ENCODE measurements at regions not wholly inside any gene's neighbourhood (a gene's known extent, or its start where the extent isn't known, plus 50 kb on each side); places are given as distances from the start of the nearest gene placed in this dataset.
"Not testable (repeated sequence)": the region's sequence is repeated elsewhere in the genome, so short reads cannot be mapped to it uniquely, and the experiment has no call there.

GRCh38 chr11:134739136-134739535 is 327.1 kb upstream of the B3GAT1 start:
- no peak for DNase-seq

- no peak for DNase-seq
Measured at GRCh38 chr11:134738581-134738980, 326.5 kb upstream of the B3GAT1 start.

GRCh38 chr11:134737563-134738510 is 325.8 kb upstream of the B3GAT1 start:
- no peak for DNase-seq

GRCh38 chr11:134736251-134736947 is 324.4 kb upstream of the B3GAT1 start:
- no peak for DNase-seq

GRCh38 chr11:134734894-134735293 is 322.9 kb upstream of the B3GAT1 start:
- no peak for DNase-seq

GRCh38 chr11:134734141-134734845 is 322.3 kb upstream of the B3GAT1 start:
- DNase-seq = no peak

GRCh38 chr11:134733646-134734045 is 321.6 kb upstream of the B3GAT1 start:
- no peak for DNase-seq

GRCh38 chr11:134731213-134731961 is 319.3 kb upstream of the B3GAT1 start:
- DNase-seq = no peak

- DNase-seq = no peak
Measured at GRCh38 chr11:134730561-134731212, 318.6 kb upstream of the B3GAT1 start.

- DNase-seq = no peak
Measured at GRCh38 chr11:134730101-134730500, 318.1 kb upstream of the B3GAT1 start.

- no peak for DNase-seq
Measured at GRCh38 chr11:134728186-134728585, 316.1 kb upstream of the B3GAT1 start.

- DNase-seq = no peak
Measured at GRCh38 chr11:134727636-134728035, 315.6 kb upstream of the B3GAT1 start.

- no peak for DNase-seq
Measured at GRCh38 chr11:134727204-134727603, 315.2 kb upstream of the B3GAT1 start.

- DNase-seq = no peak
Measured at GRCh38 chr11:134725716-134726639, 313.9 kb upstream of the B3GAT1 start.

- DNase-seq = no peak
Measured at GRCh38 chr11:134725211-134725610, 313.2 kb upstream of the B3GAT1 start.

- no peak for DNase-seq
Measured at GRCh38 chr11:134724779-134725140, 312.7 kb upstream of the B3GAT1 start.

GRCh38 chr11:134724106-134724778 is 312.2 kb upstream of the B3GAT1 start:
- DNase-seq = no peak

- not testable (repeated sequence) for DNase-seq
Measured at GRCh38 chr11:134720691-134721070, 308.6 kb upstream of the B3GAT1 start.

GRCh38 chr11:134719940-134720690 is 308.1 kb upstream of the B3GAT1 start:
- not testable (repeated sequence) for DNase-seq

GRCh38 chr11:134719397-134719796 is 307.4 kb upstream of the B3GAT1 start:
- no peak for DNase-seq

Measured in CD4-positive, alpha-beta T cell treated with Interleukin-21 for 1 hour (primary cell).